Activated gamma-delta T cell (primary cell): ENCODE measurements at regions not wholly inside any gene's neighbourhood (a gene's known extent, or its start where the extent isn't known, plus 50 kb on each side); places are given as distances from the start of the nearest gene placed in this dataset.

Experiments used
- DNase-seq: peaks from one replicate; lab custom pipeline; 2025; lab: John Stamatoyannopoulos, UW

- no peak for DNase-seq
These were observed 296.3 kb upstream of the TENM3 start for GRCh38 chr4:181946902-181947301.

- DNase-seq: no peak
These were observed 294.3 kb upstream of the TENM3 start for GRCh38 chr4:181948839-181949382.

GRCh38 chr4:181949704-181950312 lies 293.4 kb upstream of the TENM3 start:
- DNase-seq: no peak

- DNase-seq: no peak
These were observed 292.7 kb upstream of the TENM3 start for GRCh38 chr4:181950372-181951127.

- DNase-seq: no peak
These were observed 291.9 kb upstream of the TENM3 start for GRCh38 chr4:181951265-181951664.

- DNase-seq: no peak
These were observed 290.7 kb upstream of the TENM3 start for GRCh38 chr4:181952478-181952877.

- DNase-seq: no peak
These were observed 286.7 kb upstream of the TENM3 start for GRCh38 chr4:181956512-181956911.

- DNase-seq: no peak
These were observed 286.1 kb upstream of the TENM3 start for GRCh38 chr4:181957088-181957487.

- DNase-seq: no peak
These were observed 284.8 kb upstream of the TENM3 start for GRCh38 chr4:181958446-181958845.

- DNase-seq: no peak
These were observed 284.1 kb upstream of the TENM3 start for GRCh38 chr4:181959121-181959520.

- no peak for DNase-seq
These were observed 282.8 kb upstream of the TENM3 start for GRCh38 chr4:181960384-181960783.

- no peak for DNase-seq
These were observed 280.9 kb upstream of the TENM3 start for GRCh38 chr4:181962321-181962720.

- DNase-seq: no peak
These were observed 278.5 kb upstream of the TENM3 start for GRCh38 chr4:181964731-181965130.

- DNase-seq: no peak
These were observed 277.1 kb upstream of the TENM3 start for GRCh38 chr4:181966104-181966551.

- DNase-seq: no peak
These were observed 275.8 kb upstream of the TENM3 start for GRCh38 chr4:181967401-181967800.

GRCh38 chr4:181968371-181968770 lies 274.8 kb upstream of the TENM3 start:
- DNase-seq: no peak

GRCh38 chr4:181969151-181969550 lies 274.1 kb upstream of the TENM3 start:
- DNase-seq: no peak

- DNase-seq: no peak
These were observed 272.8 kb upstream of the TENM3 start for GRCh38 chr4:181970366-181970765.

- DNase-seq: no peak
These were observed 271.8 kb upstream of the TENM3 start for GRCh38 chr4:181971411-181971810.

GRCh38 chr4:181971973-181972372 lies 271.2 kb upstream of the TENM3 start:
- DNase-seq: no peak

- DNase-seq: no peak
These were observed 266.4 kb upstream of the TENM3 start for GRCh38 chr4:181976764-181977163.

GRCh38 chr4:181982437-181982836 lies 260.8 kb upstream of the TENM3 start:
- DNase-seq: no peak

GRCh38 chr4:181982856-181983255 lies 260.3 kb upstream of the TENM3 start:
- DNase-seq: no peak
